ENCODE measurements at regions not wholly inside any gene's neighbourhood (a gene's known extent, or its start where the extent isn't known, plus 50 kb on each side); places are given as distances from the start of the nearest gene placed in this dataset.

DNA sequence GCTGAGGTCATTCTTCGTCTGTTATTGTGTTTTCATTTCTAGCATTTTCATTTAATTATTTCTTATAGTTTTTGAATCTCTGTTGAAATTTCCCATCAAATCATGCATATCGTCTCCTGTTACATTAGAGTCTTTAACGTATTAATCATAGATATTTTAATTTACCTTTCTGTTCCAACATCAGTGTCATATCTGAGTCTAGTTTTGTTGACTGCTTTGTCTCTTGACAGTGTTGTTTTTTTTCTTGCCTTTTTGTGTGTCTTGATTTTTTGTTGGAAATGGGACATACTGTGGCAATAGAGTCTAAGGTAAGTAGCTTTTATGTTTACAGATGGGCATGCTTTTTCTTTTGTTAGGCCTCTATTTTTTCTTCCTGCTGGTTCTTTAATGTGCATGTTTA lies 286.8 kb upstream of the THRB start:
- TF ChIP-seq EZH2 (optimal IDR thresholded peaks at IDR 0.05; ENCODE audit: low read depth, low read length) (no peak), CTCF (IDR thresholded peaks at IDR 0.05; ENCODE audit: low read length) (no peak)
